Endothelial cell (in vitro differentiated cells): ENCODE measurements at regions not wholly inside any gene's neighbourhood (a gene's known extent, or its start where the extent isn't known, plus 50 kb on each side); places are given as distances from the start of the nearest gene placed in this dataset.

Source experiments
- DNase-seq: peaks from one replicate; pipeline ENCODE4 v3.0.0; 2021; ENCODE audit warnings: low spot score
- H3K27ac Mint-ChIP-seq: one replicate; pipeline ENCODE4 v1.8.0; 2021; ENCODE audit warnings: mixed read lengths, inconsistent platforms; ENCODE audit not compliant: unreplicated experiment
- H3K27me3 Mint-ChIP-seq: one replicate; pipeline ENCODE4 v1.8.0; 2021; ENCODE audit warnings: mild to moderate bottlenecking, moderate library complexity, mixed read lengths, inconsistent platforms; ENCODE audit not compliant: unreplicated experiment
- H3K36me3 Mint-ChIP-seq: one replicate; pipeline ENCODE4 v1.8.0; 2021; ENCODE audit warnings: mild to moderate bottlenecking, low read depth, mixed read lengths, inconsistent platforms; ENCODE audit not compliant: unreplicated experiment
- H3K4me1 Mint-ChIP-seq: one replicate; pipeline ENCODE4 v1.8.0; 2021; ENCODE audit warnings: mild to moderate bottlenecking, mixed read lengths, inconsistent platforms; ENCODE audit not compliant: unreplicated experiment
- H3K4me3 Mint-ChIP-seq: one replicate; pipeline ENCODE4 v1.8.0; 2021; ENCODE audit warnings: mild to moderate bottlenecking, mixed read lengths, inconsistent platforms; ENCODE audit not compliant: unreplicated experiment
- H3K9me3 Mint-ChIP-seq: one replicate; pipeline ENCODE4 v1.8.0; 2021; ENCODE audit warnings: mixed read lengths, inconsistent platforms; ENCODE audit not compliant: unreplicated experiment
- TF ChIP-seq, protein P1 (sequence below): fragments of 200-600 bp; sonication (generic); IDR thresholded peaks from one replicate; pipeline ENCODE4 v1.5.0; 2021; ENCODE audit warnings: antibody characterized with exemption; ENCODE audit not compliant: unreplicated experiment

- H3K27ac Mint-ChIP-seq = no peak overlapping the region
- TF ChIP-seq, protein P1, sequence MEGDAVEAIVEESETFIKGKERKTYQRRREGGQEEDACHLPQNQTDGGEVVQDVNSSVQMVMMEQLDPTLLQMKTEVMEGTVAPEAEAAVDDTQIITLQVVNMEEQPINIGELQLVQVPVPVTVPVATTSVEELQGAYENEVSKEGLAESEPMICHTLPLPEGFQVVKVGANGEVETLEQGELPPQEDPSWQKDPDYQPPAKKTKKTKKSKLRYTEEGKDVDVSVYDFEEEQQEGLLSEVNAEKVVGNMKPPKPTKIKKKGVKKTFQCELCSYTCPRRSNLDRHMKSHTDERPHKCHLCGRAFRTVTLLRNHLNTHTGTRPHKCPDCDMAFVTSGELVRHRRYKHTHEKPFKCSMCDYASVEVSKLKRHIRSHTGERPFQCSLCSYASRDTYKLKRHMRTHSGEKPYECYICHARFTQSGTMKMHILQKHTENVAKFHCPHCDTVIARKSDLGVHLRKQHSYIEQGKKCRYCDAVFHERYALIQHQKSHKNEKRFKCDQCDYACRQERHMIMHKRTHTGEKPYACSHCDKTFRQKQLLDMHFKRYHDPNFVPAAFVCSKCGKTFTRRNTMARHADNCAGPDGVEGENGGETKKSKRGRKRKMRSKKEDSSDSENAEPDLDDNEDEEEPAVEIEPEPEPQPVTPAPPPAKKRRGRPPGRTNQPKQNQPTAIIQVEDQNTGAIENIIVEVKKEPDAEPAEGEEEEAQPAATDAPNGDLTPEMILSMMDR = no peak
- DNase-seq = no peak
- peaks cover 3% of the 10 kb centered on the region for H3K9me3 Mint-ChIP-seq
- H3K27me3 Mint-ChIP-seq = no peaks in the 10 kb centered on the region
- H3K4me3 Mint-ChIP-seq = no peak overlapping the region
- peaks cover 3% of the 10 kb centered on the region for H3K36me3 Mint-ChIP-seq
- H3K4me1 Mint-ChIP-seq = no peaks in the 10 kb centered on the region
Measured at GRCh38 chr1:232899839-232900238, 50.6 kb upstream of the NTPCR start.
